K562 (cell line): ENCODE measurements at regions not wholly inside any gene's neighbourhood (a gene's known extent, or its start where the extent isn't known, plus 50 kb on each side); places are given as distances from the start of the nearest gene placed in this dataset.

ENCODE experiments used
- ATAC-seq: fragments of 200-7000 bp; cut with Tn5 transposase; 3 replicates; pipeline ENCODE4 v1.9.1; 2020; ENCODE audit warnings: moderate library complexity
- BruUV-seq: library from RNA; stranded (reverse); fragments of 400-500 nt; replicated peaks from 2 replicates; lab custom pipeline; 2021; lab: Mats Ljungman, UMichigan
- CTCF ChIA-PET: fragments of 300-600 bp; formaldehyde crosslinking; extraction: SDS; loops from one replicate; lab custom pipeline; 2021; ENCODE audit warnings: low intra/inter-chr PET ratio; lab: Yijun Ruan, JAX
- POLR2A ChIA-PET: fragments of 300-600, 350-650 bp; sonication (Branson Sonifier 250); formaldehyde crosslinking; extraction: SDS; loops from one replicate; lab custom pipeline; 2021; ENCODE audit warnings: antibody characterized with exemption, inconsistent platforms; lab: Yijun Ruan, JAX
- DNase-seq, 4 experiments: peaks; one replicate each; pipeline versions ENCODE4 v3.0.0 to v3.0.0-alpha.2; 2011 to 2018; ENCODE audit warnings: low spot score in 3 of 4, mixed read lengths in 3 of 4; ENCODE audit errors: extremely low read depth in 1 of 4
- FAIRE-seq: peaks from 2 replicates; lab custom pipeline; 2011; peaks lifted over from hg19 to GRCh38; lab: Jason Lieb, UNC
- H2AFZ ChIP-seq: 2 replicates; pipeline ENCODE4 v1.6.0; 2011; ENCODE audit warnings: low read depth, low read length, control low read depth, inconsistent platforms
- H3K27ac ChIP-seq: fragments of 200-600 bp; 3 replicates; pipeline ENCODE4 v1.8.0; 2011; ENCODE audit warnings: low read depth, mild to moderate bottlenecking, control low read depth, inconsistent platforms, low read length, moderate library complexity, mixed read lengths; ENCODE audit errors: extremely low read depth
- H3K27me3 ChIP-seq, 2 experiments: fragments of 300-600 bp in 1 of 2; 2 replicates in 1 of 2; 3 replicates in 1 of 2; pipeline versions ENCODE4 v1.6.0 to v1.8.0; 2011; ENCODE audit warnings: inconsistent platforms in 2 of 2, low read length in 2 of 2, mild to moderate bottlenecking in 1 of 2, mixed read lengths in 1 of 2, moderate library complexity in 1 of 2; ENCODE audit not compliant: control insufficient read depth in 2 of 2, insufficient read depth in 2 of 2
- H3K36me3 ChIP-seq: fragments of 300-600 bp; 3 replicates; pipeline ENCODE4 v1.8.0; 2011; ENCODE audit warnings: mild to moderate bottlenecking, low read length, inconsistent platforms; ENCODE audit not compliant: control insufficient read depth, insufficient read depth
- H3K4me1 ChIP-seq, 2 experiments: fragments of 200-600 bp in 1 of 2; replicated peaks in 1 of 2; 2 replicates in 1 of 2; 3 replicates in 1 of 2; pipeline versions ENCODE4 v1.5.1 to v1.8.0; 2011; ENCODE audit warnings: inconsistent platforms in 2 of 2, low read length in 2 of 2, mild to moderate bottlenecking in 1 of 2, mixed read lengths in 1 of 2, moderate library complexity in 1 of 2; ENCODE audit not compliant: control insufficient read depth in 2 of 2, insufficient read depth in 2 of 2
- H3K4me2 ChIP-seq: 2 replicates; pipeline ENCODE4 v1.6.1; 2011; ENCODE audit warnings: low read length, control low read depth, inconsistent platforms, mixed read lengths; ENCODE audit not compliant: insufficient read depth
- H3K4me3 ChIP-seq: fragments of 200-600 bp; sonication (generic), shearing (Covaris generic); 2 replicates; pipeline ENCODE4 v1.5.1; 2016; ENCODE audit warnings: control low read depth, inconsistent platforms
- H3K79me2 ChIP-seq: fragments of 200-600 bp; 3 replicates; pipeline ENCODE4 v1.8.0; 2011; ENCODE audit warnings: low read length, inconsistent platforms; ENCODE audit not compliant: control insufficient read depth, insufficient read depth
- H3K9ac ChIP-seq, 2 experiments: 2 replicates each; pipeline versions ENCODE4 v1.6.0 to v1.6.1; 2011; ENCODE audit warnings: low read depth in 2 of 2, low read length in 2 of 2, control low read depth in 1 of 2, inconsistent platforms in 1 of 2, mild to moderate bottlenecking in 1 of 2, mixed read lengths in 1 of 2; ENCODE audit not compliant: insufficient read depth in 1 of 2
- H3K9me1 ChIP-seq: one replicate; pipeline ENCODE4 v1.6.0; 2011; ENCODE audit warnings: inconsistent platforms, mild to moderate bottlenecking, low read length, moderate library complexity; ENCODE audit not compliant: control insufficient read depth, insufficient read depth
- H3K9me3 ChIP-seq: replicated peaks from 2 replicates; pipeline ENCODE4 v1.5.1; 2011; ENCODE audit warnings: low read depth, low read length, inconsistent platforms; ENCODE audit not compliant: control insufficient read depth, insufficient read depth
- H4K20me1 ChIP-seq: replicated peaks from 2 replicates; pipeline ENCODE4 v1.6.1; 2011; ENCODE audit warnings: low read length, inconsistent platforms, mixed read lengths; ENCODE audit not compliant: control insufficient read depth, insufficient read depth
- HNRNPUL1 ChIP-seq: fragments of 200-400 bp; formaldehyde crosslinking; IDR thresholded peaks from 2 replicates; pipeline ENCODE4 v1.6.1; 2017; ENCODE audit warnings: low read length
- KAT7 ChIP-seq: sonication (generic); formaldehyde crosslinking; IDR thresholded peaks from 2 replicates; pipeline ENCODE4 v1.8.0; 2022; ENCODE audit warnings: missing genetic modification reagents, mild to moderate bottlenecking, borderline replicate concordance
- SPI1 ChIP-seq: IDR thresholded peaks from 2 replicates; pipeline ENCODE4 v1.6.1; 2011; ENCODE audit warnings: low read depth, low read length, control low read depth, borderline replicate concordance
- WGBS: fragments of 100-300 bp; shearing (Covaris generic); methylation state at CpG from one replicate; pipeline ENCODE4 v1.1.6; 2016; ENCODE audit warnings: low coverage, mixed read lengths; ENCODE audit not compliant: insufficient coverage; ENCODE audit errors: missing lambda C conversion rate; 5-methylcytosine and 5-hydroxymethylcytosine counted together
- in situ Hi-C: fragments of 300-500 bp; cut with MboI; formaldehyde crosslinking; loops from 4 replicates; pipeline ENCODE4 v1.15.0; 2018; ENCODE audit warnings: inconsistent platforms, mixed read lengths
- intact Hi-C: fragments of 100-400 bp; cut with micrococcal nuclease; formaldehyde crosslinking; loops from 2 replicates; pipeline ENCODE4 v1.14.2; 2022
- TF ChIP-seq, protein P1 (sequence below): fragments of 450-650 bp; formaldehyde crosslinking; IDR thresholded peaks from 2 replicates; pipeline ENCODE4 v1.4.0; 2022; ENCODE audit warnings: missing genetic modification characterization
- TF ChIP-seq, protein P2 (sequence below), 2 experiments: fragments of 450-650 bp; IDR thresholded peaks; 2 replicates each; pipeline ENCODE4 v1.6.1; 2016; ENCODE audit warnings: mild to moderate bottlenecking in 2 of 2, borderline replicate concordance in 1 of 2, low read depth in 1 of 2, moderate library complexity in 1 of 2

DNA sequence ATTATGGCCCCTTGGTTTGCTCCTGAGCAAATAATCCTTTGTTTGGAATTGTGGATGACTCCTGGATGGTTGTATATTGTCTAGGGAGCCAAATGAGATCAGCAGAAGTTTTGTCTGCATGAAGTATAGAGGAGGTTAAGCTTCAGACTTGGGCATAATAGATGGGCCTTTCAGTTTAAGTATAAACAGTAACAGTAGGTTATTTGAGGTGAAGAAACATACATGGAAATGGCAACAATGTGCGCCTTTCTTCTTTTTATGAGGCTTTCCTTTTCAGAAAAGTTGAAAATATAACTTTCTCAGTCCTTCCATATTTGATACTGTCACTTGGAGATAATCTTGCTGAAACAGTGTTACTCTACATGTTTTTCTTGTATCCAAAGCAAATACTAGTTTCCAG, 63.7 kb upstream of the PPP1R12A start:
- peaks cover 0 to under 1% of the 10 kb centered on the region in 2 experiments; a peak in 1 of 5 replicates for H3K4me1 ChIP-seq
- BruUV-seq = no TSS peak
- 9% methylated on average over 1 of the region's 1 CpG for WGBS
- no peaks in the 10 kb centered on the region for H3K79me2 ChIP-seq
- H3K27ac ChIP-seq = no peak overlapping the region
- no peaks in the 10 kb centered on the region for H3K9me1 ChIP-seq
- TF ChIP-seq, protein P1, sequence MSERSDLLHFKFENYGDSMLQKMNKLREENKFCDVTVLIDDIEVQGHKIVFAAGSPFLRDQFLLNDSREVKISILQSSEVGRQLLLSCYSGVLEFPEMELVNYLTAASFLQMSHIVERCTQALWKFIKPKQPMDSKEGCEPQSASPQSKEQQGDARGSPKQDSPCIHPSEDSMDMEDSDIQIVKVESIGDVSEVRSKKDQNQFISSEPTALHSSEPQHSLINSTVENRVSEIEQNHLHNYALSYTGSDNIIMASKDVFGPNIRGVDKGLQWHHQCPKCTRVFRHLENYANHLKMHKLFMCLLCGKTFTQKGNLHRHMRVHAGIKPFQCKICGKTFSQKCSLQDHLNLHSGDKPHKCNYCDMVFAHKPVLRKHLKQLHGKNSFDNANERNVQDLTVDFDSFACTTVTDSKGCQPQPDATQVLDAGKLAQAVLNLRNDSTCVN (CRISPR knock-in tag) = no peak
- TF ChIP-seq HNRNPUL1 = no peak
- no peak overlapping the region for H2AFZ ChIP-seq
- no peak for FAIRE-seq
- no peaks in the 10 kb centered on the region for H3K27me3 ChIP-seq
- H3K4me3 ChIP-seq = no peak overlapping the region
- no peaks in the 10 kb centered on the region for H3K9me3 ChIP-seq
- H3K4me2 ChIP-seq = no peak overlapping the region
- no peak for DNase-seq
- no peak overlapping the region for H3K9ac ChIP-seq
- no peaks in the 10 kb centered on the region for H3K36me3 ChIP-seq
- ChIA-PET POLR2A (no interaction called here), CTCF (no interaction called here)
- no peak for ATAC-seq
- intact Hi-C loops = no loop called here
- H4K20me1 ChIP-seq = no peaks in the 10 kb centered on the region
- in situ Hi-C loops = no loop called here

DNA sequence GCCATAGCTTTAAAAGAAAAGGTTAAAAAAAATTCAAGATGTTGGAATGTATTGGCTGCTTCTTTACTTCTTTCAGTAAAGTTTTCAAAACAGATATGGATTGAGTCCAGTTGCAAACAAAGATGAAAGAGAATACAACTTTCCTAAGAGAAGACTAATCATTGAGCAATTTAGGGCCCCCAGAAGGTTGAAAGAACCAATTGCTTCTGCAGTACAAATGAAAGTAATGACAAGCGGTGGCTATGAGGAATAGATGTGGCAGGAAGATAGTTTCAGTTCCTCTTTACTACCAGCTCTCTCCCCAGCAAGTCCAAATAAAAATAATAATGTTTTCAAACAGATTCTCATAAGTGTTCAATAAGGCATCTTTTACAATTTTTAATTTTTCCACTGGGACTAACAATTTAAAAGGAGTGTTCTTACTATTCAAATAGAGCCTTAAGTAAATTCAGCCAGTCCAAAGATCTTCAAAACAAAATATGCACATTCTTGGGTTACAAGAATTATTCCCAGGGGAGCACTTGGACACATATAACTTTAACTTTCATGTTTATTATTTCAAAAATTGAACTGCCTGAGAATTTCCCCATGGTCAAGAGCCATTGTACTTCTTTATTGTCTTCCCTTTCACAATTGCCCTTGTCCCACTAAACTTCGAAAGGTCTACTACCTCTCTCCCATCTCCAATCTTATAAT, 62.3 kb upstream of the PPP1R12A start:
- intact Hi-C loops = no loop called here
- no peaks in the 10 kb centered on the region for H3K9me3 ChIP-seq
- ChIA-PET POLR2A (no interaction called here), CTCF (no interaction called here)
- no TSS peak for BruUV-seq
- H3K4me1 ChIP-seq = peaks cover 0 to 7% of the 10 kb centered on the region in 2 experiments; a peak in 1 of 5 replicates
- no peak overlapping the region for H2AFZ ChIP-seq
- FAIRE-seq (no peak), DNase-seq (no peak), ATAC-seq (no peak)
- H3K9me1 ChIP-seq = no peaks in the 10 kb centered on the region
- in situ Hi-C loops = no loop called here
- no peak overlapping the region for H3K27ac ChIP-seq
- H3K79me2 ChIP-seq = no peaks in the 10 kb centered on the region
- no peak overlapping the region for H3K4me2 ChIP-seq
- H3K27me3 ChIP-seq = no peaks in the 10 kb centered on the region
- no peaks in the 10 kb centered on the region for H4K20me1 ChIP-seq
- H3K4me3 ChIP-seq = no peak overlapping the region
- no peak overlapping the region for H3K9ac ChIP-seq
- 0% methylated on average over 2 of the region's 2 CpGs for WGBS
- no peaks in the 10 kb centered on the region for H3K36me3 ChIP-seq
- TF ChIP-seq, protein P2, sequence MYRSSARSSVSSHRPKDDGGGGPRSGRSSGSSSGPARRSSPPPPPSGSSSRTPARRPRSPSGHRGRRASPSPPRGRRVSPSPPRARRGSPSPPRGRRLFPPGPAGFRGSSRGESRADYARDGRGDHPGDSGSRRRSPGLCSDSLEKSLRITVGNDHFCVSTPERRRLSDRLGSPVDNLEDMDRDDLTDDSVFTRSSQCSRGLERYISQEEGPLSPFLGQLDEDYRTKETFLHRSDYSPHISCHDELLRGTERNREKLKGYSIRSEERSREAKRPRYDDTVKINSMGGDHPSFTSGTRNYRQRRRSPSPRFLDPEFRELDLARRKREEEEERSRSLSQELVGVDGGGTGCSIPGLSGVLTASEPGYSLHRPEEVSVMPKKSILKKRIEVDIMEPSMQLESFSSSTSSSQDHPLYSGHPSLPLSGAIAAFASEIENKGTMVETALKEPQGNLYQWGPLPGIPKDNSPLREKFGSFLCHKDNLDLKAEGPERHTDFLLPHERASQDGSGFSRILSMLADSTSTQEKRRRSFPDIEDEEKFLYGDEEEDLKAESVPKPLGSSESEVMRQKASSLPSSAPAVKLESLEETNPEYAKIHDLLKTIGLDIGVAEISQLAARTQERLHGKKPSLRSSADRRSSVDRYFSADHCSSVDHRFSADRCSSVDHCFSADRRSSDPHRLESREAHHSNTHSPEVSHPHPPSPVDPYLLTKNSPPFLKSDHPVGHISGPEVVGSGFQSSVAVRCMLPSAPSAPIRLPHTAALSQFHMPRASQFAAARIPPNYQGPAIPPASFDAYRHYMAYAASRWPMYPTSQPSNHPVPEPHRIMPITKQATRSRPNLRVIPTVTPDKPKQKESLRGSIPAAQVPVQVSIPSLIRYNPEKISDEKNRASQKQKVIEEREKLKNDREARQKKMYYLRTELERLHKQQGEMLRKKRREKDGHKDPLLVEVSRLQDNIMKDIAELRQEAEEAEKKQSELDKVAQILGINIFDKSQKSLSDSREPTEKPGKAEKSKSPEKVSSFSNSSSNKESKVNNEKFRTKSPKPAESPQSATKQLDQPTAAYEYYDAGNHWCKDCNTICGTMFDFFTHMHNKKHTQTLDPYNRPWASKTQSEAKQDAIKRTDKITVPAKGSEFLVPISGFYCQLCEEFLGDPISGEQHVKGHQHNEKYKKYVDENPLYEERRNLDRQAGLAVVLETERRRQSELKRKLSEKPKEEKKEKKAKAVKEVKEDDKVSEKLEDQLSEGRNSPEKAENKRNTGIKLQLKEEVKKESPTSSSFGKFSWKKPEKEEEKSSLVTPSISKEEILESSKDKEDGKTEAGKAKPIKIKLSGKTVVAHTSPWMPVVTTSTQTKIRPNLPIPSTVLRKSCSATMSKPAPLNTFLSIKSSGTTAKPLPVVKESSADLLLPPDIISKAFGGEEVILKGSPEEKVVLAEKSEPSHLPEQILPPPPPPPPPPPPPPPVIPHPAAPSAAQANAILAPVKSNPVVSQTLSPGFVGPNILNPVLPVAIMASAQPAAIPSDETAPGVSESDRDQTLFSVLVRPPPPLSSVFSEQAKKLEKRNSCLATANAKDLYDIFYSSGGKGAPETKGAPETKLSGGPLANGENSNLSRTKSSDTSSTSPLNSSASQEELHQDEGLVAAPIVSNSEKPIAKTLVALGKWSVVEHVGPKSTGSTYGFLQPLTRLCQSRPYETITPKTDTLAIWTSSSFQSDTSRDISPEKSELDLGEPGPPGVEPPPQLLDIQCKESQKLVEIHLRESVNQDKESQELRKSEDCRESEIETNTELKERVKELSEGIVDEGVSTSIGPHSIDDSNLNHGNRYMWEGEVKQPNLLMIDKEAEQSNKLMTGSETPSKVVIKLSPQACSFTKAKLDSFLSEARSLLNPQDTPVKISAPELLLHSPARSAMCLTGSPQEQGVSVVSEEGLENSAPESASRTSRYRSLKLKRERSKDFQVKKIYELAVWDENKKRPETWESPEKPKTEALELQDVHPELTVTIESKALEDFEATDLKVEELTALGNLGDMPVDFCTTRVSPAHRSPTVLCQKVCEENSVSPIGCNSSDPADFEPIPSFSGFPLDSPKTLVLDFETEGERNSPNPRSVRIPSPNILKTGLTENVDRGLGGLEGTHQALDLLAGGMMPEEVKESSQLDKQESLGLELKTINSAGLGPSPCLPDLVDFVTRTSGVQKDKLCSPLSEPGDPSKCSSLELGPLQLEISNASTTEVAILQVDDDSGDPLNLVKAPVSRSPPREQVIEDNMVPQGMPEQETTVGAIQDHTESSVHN (IDR thresholded peaks at IDR 0.05; ENCODE audit: borderline replicate concordance in 1 of 2, low read depth in 1 of 2) = no peak
- TF ChIP-seq KAT7 (no peak), SPI1 (peak; percentile 55; the same call in 1 of the 2 replicates)
